ENCODE measurements at regions not wholly inside any gene's neighbourhood (a gene's known extent, or its start where the extent isn't known, plus 50 kb on each side); places are given as distances from the start of the nearest gene placed in this dataset.

DNA sequence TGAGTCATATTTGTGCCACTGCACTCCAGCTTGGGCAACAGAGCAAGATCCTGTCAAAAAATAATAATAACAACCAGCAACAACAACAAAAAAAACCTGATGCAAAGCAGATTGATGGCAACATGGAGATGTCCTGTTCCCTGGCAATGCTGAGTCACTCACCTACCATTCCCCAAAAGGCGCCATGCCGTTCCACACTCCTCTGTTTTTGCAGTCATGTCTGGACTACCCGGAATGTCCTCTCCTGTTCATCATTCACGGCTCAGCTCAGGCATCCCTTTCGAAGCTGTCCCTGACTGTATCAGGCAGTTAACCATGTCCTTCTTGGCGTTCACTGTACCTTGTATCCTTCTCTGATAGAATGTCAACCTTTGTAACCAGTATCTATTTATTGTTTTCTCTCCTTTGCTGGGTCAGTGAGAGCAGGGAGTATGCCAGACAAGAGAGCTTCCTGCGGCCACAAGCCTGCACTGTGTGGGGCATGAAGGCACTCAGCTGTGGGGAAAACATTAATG lies 147.7 kb downstream of the ABCC12 start:
- no peak overlapping the region for H3K9ac ChIP-seq (ENCODE audit: extremely low read depth, low read length, poor library complexity, severe bottlenecking)
- peaks cover 11% of the 10 kb centered on the region for H3K9me3 ChIP-seq (ENCODE audit: control insufficient read depth, low read length)
- TF ChIP-seq, protein P1, sequence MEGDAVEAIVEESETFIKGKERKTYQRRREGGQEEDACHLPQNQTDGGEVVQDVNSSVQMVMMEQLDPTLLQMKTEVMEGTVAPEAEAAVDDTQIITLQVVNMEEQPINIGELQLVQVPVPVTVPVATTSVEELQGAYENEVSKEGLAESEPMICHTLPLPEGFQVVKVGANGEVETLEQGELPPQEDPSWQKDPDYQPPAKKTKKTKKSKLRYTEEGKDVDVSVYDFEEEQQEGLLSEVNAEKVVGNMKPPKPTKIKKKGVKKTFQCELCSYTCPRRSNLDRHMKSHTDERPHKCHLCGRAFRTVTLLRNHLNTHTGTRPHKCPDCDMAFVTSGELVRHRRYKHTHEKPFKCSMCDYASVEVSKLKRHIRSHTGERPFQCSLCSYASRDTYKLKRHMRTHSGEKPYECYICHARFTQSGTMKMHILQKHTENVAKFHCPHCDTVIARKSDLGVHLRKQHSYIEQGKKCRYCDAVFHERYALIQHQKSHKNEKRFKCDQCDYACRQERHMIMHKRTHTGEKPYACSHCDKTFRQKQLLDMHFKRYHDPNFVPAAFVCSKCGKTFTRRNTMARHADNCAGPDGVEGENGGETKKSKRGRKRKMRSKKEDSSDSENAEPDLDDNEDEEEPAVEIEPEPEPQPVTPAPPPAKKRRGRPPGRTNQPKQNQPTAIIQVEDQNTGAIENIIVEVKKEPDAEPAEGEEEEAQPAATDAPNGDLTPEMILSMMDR (conservative IDR thresholded peaks at IDR 0.05) = no peak
- no peaks in the 10 kb centered on the region for H3K27me3 ChIP-seq (ENCODE audit: control insufficient read depth, insufficient read depth, low read length, poor library complexity, severe bottlenecking)
- Mint-ChIP-seq H3K4me3 (no peak overlapping the region), H3K4me1 (no peaks in the 10 kb centered on the region), H3K27me3 (ENCODE audit: insufficient read depth) (peaks cover 2% of the 10 kb centered on the region), H3K27ac (no peak overlapping the region), H3K36me3 (ENCODE audit: low read depth) (no peaks in the 10 kb centered on the region), H3K9me3 (peaks cover 12% of the 10 kb centered on the region)
- no peak overlapping the region for H3K4me3 ChIP-seq (ENCODE audit: low read length)
- DNase-seq = no peak
- no peak overlapping the region for H3K27ac ChIP-seq (ENCODE audit: low read depth, low read length)
- H3K36me3 ChIP-seq (ENCODE audit: control insufficient read depth, insufficient read depth, low read length) = no peaks in the 10 kb centered on the region
- no peaks in the 10 kb centered on the region for H3K4me1 ChIP-seq (ENCODE audit: control insufficient read depth, insufficient read depth, low read length)
- WGBS, 2 experiments (ENCODE audit: insufficient coverage in 1 of 2, insufficient read length in 1 of 2) = 95 to 96% methylated on average over 6 to 7 of the region's 7 CpGs

DNA sequence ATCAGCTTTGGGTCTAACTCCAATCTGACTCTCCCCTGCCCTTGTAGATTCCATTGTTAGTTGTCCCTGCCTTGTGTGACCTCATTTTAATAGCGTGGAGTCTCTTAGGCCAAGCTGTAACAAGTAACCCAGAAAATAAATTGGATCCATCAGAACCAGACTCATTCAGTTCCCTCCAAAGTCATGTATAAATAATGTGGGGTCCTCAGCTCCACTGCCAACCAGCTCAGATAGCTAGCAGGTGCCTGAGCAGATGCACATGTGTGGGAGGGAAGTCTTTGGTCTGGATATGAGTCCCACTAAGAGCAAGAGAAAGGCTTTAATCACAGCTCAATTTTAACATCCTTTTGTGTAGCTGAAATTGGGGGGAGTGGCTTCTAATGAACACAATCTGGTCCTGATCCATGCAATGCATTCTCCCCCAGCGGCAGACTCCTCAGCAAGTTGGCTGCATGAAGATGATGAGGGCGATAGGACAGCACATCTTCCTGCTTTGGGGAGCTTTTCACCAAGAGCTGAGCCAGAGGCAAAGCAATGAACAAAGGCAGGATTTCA lies 151.6 kb downstream of the ABCC12 start:
- peaks cover 11% of the 10 kb centered on the region for H3K9me3 ChIP-seq (ENCODE audit: control insufficient read depth, low read length)
- H3K9me3 Mint-ChIP-seq = peaks cover 12% of the 10 kb centered on the region
- no peaks in the 10 kb centered on the region for H3K27me3 ChIP-seq (ENCODE audit: control insufficient read depth, insufficient read depth, low read length, poor library complexity, severe bottlenecking)
- DNase-seq = no peak
- WGBS, 2 experiments (ENCODE audit: insufficient coverage in 1 of 2, insufficient read length in 1 of 2) = 87 to 94% methylated on average over 2 to 3 of the region's 3 CpGs
- TF ChIP-seq, protein P1 (conservative IDR thresholded peaks at IDR 0.05) = no peak
- peaks cover 2% of the 10 kb centered on the region for H3K27me3 Mint-ChIP-seq (ENCODE audit: insufficient read depth)
- H3K27ac ChIP-seq (ENCODE audit: low read depth, low read length) = no peak overlapping the region
- no peaks in the 10 kb centered on the region for H3K4me1 ChIP-seq (ENCODE audit: control insufficient read depth, insufficient read depth, low read length)
- H3K9ac ChIP-seq (ENCODE audit: extremely low read depth, low read length, poor library complexity, severe bottlenecking) = no peak overlapping the region
- no peaks in the 10 kb centered on the region for H3K36me3 Mint-ChIP-seq (ENCODE audit: low read depth)
- H3K4me1 Mint-ChIP-seq = no peaks in the 10 kb centered on the region
- no peak overlapping the region for H3K4me3 ChIP-seq (ENCODE audit: low read length)
- H3K27ac Mint-ChIP-seq = no peak overlapping the region
- no peaks in the 10 kb centered on the region for H3K36me3 ChIP-seq (ENCODE audit: control insufficient read depth, insufficient read depth, low read length)
- no peak overlapping the region for H3K4me3 Mint-ChIP-seq

DNA sequence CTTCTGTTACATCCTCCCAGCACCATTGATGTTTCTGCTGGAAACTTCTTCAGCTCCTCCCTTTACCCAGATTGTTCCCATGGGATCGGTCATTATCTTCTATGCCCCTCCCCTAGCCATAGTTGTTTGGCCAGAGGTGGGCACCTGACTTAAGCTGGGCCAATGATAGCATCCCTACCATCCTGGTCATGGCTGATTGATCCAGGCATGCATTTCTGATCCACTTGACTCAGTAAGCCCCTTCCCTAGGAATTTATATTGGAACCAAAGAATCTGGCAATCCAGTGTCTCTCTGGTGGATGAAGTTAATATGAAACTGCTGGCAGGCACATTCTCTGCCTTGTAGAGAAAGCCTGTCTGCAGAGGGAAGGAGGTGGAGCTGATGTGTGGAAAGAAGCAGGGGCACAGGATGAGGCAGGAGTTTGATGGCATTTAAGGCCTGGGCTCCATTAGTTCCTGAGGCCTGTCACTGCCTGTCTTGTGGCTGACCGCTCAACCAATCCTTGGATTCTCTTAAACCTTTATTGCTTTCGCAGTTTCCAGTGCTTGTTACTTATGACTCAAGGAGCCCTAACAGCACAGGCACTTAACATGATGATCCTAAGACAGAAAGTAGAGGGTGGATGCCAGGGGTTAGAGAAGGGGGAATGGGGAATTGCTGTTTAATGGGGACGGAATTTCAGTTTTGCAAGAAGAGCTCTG lies 152.4 kb downstream of the ABCC12 start:
- H3K36me3 Mint-ChIP-seq (ENCODE audit: low read depth) = no peaks in the 10 kb centered on the region
- Histone ChIP-seq H3K27me3 (ENCODE audit: control insufficient read depth, insufficient read depth, low read length, poor library complexity, severe bottlenecking) (no peaks in the 10 kb centered on the region), H3K9me3 (ENCODE audit: control insufficient read depth, low read length) (peaks cover 11% of the 10 kb centered on the region), H3K36me3 (ENCODE audit: control insufficient read depth, insufficient read depth, low read length) (no peaks in the 10 kb centered on the region), H3K4me1 (ENCODE audit: control insufficient read depth, insufficient read depth, low read length) (no peaks in the 10 kb centered on the region), H3K27ac (ENCODE audit: low read depth, low read length) (peak overlapping the region; percentile 74), H3K9ac (ENCODE audit: extremely low read depth, low read length, poor library complexity, severe bottlenecking) (no peak overlapping the region), H3K4me3 (ENCODE audit: low read length) (no peak overlapping the region)
- peak; percentile 74 for DNase-seq
- no peaks in the 10 kb centered on the region for H3K4me1 Mint-ChIP-seq
- WGBS, 2 experiments (ENCODE audit: insufficient coverage in 1 of 2, insufficient read length in 1 of 2) = 87 to 92% methylated on average over 3 to 4 of the region's 4 CpGs
- peaks cover 12% of the 10 kb centered on the region for H3K9me3 Mint-ChIP-seq
- TF ChIP-seq, protein P1 (conservative IDR thresholded peaks at IDR 0.05) = no peak
- H3K4me3 Mint-ChIP-seq = no peak overlapping the region
- peaks cover 2% of the 10 kb centered on the region for H3K27me3 Mint-ChIP-seq (ENCODE audit: insufficient read depth)
- H3K27ac Mint-ChIP-seq = peak overlapping the region; percentile 61

Data from endodermal cell (in vitro differentiated cells).